NCI-H2107 treated with DMSO at 0.1 percent for 48 hours (cell line): ENCODE measurements at regions not wholly inside any gene's neighbourhood (a gene's known extent, or its start where the extent isn't known, plus 50 kb on each side); places are given as distances from the start of the nearest gene placed in this dataset.

ENCODE experiments used
- DNase-seq: peaks from one replicate; lab custom pipeline; 2025; ENCODE audit not compliant: unreplicated experiment; lab: John Stamatoyannopoulos, UW

DNA sequence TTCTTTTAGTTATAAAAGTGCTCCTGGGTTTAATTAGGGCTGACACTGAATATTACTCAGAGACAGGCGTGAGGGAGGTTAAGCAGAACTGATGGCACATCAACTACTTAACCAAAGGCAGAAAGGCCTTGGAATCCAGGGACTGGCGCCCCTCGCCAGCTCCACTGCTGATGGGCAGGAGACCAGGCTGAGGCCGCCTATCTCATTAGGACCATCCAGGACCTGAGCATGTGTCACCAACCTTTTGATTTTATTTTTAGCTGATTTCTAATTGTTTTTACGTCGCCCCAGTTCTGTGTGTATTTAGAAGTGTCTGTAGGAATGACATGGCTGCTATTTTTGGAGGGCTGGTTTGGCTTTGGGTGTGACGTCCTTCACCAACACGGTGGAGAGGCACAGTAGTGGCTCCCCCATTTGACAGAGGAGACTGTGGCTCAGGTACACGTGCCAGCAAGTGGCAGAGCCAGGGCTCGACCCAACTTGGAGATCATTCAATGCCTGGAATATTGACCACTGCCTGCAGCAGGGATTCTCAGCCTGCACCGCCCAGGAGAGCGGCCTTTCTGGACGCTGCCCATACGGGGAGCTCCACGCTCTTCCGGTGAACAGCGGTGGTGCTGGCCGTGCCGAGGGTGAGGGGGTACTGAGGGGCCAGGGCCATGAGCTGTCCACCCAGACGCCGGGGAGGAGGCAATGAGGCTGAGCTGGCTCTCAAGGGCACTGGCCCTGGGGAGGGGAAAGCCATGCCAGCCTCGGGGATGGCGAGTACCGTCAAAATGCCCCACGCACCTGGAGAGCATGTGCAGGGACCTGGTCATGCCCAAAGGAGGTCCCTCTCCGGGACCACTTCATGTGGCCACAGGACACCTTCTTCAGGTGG is 205.7 kb downstream of the ASB1 start:
- no peak for DNase-seq

DNA sequence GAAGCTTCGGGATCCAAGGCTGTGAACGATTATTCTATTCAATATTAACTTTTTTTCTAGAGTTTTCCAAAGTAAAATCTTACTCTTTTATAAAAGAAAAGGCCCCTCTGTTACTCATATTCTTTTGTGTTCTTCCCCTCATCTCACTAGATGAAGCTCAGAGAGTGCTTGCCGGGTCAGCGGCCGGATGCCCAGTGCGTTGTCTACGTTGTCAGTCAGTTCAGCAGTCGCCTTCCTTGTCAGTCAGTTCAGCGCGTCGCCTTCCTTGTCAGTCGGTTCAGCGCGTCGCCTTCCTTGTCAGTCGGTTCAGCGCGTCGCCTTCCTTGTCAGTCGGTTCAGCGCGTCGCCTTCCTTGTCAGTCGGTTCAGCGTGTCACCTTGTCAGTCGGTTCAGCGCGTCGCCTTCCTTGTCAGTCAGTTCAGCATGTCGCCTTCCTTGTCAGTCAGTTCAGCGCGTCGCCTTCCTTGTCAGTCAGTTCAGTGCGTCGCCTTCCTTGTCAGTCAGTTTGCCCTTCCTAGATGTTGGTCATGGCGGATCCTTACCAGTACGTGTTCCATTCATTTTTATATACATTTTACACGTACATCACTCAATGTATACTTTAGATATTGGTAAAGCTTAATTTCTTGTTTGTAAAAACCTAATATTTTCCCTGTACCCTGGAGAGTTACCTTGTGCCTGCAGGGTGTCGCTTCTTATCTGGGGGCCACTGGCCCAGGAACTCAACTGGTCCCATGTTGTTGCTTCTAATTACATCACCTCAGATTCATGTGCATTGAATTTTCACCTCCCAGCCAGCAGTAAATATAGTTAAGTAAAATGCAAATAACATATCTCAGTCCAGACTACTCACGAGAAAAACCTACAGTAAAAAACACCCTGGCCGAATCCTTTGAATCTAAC is 206.9 kb downstream of the ASB1 start:
- DNase-seq, result no peak

DNA sequence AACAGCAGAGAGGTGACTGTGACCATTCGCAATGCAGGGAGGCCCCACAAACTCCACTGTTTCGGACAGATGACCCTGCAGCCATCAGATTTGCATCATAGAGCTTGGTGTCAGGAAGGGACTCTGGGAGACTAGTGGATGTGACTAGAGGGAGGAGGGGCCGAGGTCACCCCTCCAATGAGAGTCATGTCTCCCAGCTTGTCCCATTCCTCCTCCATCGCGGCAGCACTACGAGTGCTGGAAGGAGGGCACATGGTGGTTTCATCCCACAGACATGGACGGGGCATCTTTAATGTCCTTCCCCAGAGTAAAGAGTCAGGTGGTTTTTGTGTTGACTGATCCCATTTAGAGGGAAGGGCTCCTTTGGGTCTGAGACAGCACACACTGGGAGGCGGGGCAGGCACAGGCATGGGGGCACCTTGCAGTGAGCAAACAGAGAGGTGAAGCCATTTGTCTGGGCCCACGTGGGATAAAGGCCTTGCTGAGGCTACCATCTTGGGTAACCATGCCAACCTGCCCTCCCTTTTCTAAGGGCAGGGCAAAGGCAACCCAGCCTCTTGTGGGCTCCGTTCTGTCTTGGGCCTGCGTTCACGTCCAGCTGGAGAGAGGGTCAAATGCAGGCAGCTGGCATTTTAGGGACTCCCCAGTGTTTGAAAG is 208.1 kb downstream of the ASB1 start:
- DNase-seq, result no peak

DNA sequence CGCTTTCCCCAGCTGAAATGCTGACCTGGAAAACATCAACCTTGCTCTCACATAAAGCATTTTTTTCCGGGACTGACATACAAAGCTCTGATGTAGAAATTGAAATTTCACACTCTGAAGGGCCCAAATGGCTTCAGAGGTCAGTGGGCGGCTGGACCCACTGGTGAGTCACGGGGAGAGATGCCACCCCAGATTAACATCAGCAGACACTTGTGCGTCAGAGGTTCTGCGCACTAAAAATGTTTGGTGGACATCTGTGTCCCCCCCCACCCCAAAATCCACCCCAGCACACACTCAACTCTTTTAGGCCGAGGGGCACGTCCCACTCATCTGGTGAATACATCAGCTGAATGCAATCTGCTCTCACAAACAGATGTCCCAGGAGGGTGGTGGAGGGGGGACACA is 208.9 kb downstream of the ASB1 start:
- no peak for DNase-seq

DNA sequence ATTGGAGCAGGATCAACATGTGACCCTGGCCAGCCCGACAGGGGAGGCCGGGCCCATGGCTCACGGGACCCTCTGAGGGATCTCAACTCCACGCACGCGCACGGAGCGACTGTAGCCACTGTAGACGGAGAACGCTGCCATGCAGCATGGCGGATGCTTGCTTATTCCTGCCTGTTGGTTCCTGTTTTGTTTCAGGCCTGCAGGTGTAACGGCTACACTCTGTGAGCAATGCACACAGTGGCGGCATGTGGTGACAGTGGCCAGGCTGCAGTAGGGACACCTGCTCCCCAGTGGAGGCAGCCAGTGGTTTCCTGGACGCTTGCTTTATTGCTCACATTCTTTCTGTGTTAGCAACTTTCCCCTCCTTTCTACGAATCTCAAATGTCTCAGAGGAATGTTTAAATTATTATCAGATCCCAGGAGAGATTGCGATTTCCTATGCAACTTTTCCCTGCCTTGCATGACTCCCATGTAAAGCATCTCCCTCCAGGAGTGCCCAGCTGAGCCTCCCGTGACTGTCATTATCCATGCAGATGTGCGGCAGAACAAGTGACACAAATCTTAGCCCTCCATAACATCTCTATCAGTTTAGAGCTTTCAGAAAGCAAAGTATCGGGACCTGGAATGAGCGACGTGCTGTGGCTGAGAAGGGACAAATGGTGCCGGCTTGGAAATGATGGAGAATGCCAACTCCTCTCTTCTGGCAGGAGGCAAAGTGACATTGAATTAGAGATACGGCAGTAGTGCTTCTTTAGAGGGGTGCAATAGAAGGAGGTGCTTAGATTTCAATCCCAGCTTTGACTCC is 209.7 kb downstream of the ASB1 start:
- no peak for DNase-seq

DNA sequence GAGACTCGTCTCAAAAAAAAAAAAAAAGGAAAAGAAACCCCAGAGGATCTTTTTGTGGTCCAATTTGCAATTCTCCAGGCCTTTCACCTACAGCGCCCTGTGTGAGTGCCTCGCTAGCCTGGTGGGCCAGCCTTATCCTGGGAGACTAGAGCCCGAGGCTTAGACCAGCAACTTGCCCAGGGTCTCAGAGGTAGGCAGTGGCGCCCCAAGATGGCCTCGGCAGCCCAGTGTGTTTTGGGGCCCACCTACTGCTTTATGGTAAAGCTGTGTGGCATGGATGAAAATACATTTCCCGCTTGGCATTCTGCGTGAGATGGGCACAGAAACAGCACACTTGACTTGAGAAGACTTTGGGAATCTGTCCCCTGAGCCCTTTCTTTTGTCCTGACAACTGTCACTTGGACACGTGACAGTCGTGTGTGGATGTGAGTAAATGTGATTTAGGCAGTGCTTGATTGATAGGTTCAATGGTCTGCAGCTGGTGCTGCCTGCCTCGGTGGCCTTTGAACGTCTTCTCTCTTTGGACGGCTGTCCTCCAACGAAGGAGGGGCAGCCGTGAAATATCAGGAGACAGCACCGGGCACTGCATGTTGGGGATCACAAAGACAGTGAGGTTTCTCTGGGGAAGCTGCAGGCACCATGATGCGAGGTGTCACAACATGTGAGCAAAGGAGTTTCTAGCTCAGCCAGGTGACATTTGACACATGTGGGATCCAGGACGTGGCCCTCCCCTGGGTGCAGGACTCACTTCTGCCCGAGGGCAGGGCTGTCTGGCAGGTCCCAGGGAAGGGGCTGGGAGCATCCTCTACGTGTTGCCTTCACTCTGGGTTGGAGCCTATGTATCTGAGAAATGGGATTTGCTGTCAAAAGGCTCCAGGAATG is 209.5 kb upstream of the TWIST2 start:
- DNase-seq, result no peak

DNA sequence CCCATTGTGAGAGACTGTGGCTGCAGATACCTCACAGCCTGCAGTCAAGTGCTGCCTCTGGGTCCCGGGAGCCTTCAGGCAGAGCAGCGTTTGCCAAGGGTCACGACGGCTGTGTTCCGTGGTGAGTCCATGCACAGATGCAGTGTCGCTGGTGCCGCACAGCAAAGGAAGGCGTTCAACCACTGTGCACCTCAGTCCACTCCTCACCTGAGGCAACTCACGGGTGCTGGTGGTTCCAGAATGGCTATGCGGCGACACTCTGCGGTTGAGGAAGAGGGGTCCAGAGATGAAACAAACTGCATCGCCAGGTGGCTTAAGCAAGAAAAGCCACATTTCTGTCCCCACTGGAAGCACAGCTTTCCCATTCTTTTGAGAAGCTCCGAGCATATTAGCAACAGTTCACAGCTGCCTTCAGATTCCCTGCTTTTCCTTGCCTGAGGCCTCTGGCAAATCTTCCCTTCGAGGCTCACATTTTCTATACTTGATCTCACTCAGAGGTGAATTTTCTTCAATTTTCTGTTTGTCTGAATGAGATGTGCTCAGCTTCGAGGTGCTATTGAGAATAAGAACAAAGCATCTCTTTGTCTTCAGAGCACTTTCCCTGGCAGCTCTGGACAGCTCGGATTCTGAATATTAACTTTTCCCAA is 208.8 kb upstream of the TWIST2 start:
- no peak for DNase-seq

DNA sequence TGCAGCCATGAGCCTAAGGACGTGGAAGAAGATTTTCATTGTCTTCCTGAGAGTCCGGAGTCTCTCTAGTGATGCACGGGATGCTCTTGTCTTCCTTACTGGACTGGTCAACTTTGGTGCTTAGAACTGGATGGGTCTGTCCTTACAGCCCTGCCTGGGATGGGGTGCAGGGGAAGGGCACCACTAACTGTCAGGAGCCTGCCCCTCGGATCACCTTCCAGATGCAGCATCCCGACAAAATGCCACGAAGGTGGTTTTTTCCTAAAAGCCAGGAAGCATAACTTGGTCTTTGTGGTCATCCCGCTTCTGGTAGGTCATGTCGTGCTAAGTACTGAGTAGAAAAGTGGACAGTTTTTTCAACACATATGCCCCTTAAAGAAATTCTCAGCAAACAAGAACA is 207.4 kb upstream of the TWIST2 start:
- no peak for DNase-seq

DNA sequence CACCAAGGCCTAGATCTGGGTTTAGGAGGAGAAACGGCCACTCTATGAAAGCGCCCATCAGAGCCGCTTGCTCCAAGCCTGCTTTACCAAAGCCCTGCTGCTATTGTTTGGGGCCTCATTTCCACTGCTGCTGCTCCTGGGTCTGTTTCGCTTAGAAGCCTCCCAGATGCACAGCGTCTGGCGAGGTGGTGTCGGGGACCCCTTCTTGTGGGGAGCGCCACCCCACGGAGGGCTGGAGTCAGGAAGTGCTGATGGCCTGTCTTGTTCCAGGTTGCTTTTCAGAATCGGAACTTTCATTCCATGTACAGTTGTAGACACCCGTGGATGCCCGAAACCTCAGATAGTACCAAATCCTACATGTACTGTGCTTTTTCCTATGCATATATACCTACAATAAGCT is 204.9 kb upstream of the TWIST2 start:
- no peak for DNase-seq

DNA sequence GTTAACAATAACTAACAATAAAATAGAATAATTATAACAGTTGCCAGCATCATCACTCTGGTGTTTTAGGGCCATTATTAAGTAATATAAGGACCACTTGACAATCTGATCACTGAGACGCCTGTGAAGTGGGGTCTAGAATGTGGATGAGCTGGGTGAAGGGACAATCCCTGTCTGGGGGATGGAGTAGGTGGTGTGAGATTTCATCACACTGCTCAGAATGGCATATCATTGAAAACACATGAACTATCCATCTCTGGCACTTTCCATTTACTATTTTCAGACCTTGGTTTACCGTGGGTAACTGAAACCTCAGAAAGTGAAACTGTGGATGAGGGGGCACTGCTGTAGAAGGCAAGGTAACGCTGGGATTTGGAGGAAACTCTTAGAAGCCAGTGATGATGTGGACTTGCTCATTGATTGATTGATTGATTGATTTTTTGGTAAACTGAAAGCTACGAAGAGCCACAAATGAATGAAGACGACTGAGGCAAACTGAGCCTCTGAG is 204.4 kb upstream of the TWIST2 start:
- DNase-seq, result no peak

DNA sequence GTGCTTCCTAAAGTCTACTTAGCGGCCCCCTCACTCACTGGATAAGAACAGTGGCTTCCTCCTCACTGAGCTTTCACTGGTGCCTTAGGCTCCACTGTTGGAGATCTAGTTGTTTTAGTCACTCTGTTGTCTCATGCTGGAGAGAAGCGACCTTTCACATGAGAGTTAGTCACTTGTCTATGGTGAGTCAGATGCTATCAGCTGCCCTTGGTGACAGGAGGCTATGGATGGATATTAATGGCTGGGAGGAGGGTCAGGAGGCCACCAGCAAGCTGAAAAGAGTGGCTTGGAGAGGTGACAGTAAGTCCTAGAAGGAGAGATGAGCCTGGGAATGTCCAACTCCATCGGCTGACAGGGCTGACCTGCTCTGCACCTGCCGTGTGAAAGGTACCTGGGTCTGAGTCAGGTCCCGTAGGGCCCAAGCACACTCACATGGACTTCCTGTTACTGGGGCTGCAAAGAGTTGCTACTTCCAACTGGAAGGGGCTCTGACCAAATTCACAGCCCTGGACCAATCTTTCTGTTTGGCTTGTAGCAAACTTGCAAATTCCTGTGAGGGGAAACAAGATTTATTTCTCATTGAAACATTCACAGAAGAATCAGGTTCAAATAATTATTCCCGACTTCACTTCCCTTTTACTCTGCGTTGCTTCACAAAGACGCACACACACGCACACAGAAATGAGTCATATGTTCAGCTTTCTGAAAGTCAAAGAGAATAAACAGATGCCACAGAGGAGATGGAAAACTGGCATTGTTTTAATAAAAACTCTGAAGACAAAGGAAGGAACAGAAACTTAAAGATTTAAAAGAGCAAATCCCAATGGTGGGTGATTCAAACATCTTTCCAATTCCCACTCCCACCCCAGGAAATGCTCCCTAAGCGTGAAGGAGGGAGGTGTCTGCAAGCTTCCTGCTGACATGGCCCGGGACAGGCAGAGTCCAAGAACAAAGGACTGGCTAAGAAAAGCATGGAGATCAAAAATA is 203.5 kb upstream of the TWIST2 start:
- DNase-seq, result no peak

DNA sequence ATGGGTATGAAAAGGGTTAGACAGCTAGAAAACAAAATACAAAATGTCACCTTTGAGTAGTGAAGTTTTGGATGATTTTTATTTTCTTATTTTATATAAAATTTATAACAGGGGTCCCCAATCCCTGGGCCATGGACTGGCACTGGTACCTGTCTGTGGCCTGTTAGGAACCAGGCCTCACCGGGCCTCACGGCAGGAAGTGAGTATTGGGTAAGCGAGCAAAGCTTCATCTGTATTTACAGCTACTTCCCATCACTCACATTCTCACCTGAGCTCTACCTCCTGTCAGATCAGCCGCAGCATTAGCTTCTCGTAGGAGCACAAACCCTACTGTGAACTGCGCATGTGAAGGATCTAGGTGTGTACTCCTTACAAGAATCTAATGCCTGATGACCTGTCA is 202.8 kb upstream of the TWIST2 start:
- DNase-seq, result no peak

DNA sequence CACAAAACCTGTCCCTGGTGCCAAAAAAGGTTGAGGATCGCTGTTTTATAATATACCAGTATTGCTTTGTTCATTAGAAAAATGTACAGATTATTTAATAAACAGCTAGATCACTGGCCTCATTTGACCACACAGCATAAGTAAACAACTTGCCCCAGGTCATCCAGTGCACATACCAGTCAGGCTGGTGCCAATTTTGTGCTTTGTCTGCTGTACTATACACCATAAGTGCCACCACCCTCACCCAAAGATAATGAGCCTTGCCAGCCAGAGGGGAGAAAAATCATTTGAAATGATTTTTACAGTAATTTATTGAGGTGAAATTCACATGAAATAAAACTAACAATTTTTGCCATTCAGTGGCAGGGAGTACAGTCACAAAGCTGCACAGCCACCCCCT is 202.2 kb upstream of the TWIST2 start:
- DNase-seq, result no peak

DNA sequence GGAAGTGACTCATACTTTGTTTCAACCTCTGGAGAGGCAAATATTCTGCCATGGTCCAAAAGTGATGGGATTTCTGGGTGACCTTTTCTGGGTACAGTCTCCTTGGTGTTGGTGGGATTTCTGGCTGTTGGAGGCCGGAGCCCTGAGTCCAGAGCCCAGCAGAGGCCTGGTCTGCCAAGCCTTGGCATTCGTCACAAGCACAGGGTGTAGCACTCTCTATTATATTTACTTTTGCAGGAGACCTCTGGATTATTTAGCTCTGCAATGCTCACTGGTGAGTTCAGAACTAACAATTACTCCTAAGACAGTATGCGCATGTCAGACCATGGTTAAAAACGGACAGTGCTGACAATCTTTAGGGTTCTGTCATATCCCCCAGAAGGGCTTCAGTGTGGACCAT is 201.6 kb upstream of the TWIST2 start:
- DNase-seq, result no peak

DNA sequence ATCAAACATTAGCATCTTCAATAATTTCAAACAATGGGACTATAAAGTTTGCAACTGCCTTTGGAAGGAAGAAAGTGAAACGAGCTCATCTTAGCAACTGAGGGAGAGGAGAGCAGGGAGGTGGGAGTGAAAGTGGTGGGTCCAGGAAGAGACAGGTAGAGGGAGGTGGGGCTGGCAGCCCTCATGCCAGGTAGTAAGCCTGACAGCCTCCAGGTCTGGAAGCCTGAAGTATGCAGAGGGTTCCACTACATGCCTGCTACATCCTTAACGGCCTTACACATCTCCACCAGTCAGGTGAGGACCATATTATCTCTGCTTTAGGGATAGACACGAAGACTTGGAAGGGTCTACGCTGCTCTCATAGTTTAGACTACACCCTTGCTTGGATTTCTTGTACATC is 201.1 kb upstream of the TWIST2 start:
- no peak for DNase-seq

DNA sequence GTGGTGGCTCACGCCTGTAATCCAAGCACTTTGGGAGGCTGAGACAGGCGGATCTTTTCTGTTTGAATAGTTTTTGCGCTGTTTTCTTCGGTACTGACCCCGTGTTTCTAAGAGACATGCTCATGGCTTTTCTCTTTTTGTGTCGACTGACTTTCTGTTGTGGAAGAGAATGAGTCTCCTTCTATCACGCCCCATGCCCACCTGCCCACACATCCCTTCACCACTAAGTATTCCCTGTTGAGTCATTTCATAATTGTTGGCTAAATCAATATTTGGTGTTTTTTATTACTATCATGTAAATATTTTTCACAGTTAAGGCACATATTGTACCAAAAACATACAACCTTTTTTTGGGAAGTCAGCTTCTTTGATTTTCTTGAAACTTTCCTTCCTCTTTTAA is 198.8 kb upstream of the TWIST2 start:
- DNase-seq, result no peak

DNA sequence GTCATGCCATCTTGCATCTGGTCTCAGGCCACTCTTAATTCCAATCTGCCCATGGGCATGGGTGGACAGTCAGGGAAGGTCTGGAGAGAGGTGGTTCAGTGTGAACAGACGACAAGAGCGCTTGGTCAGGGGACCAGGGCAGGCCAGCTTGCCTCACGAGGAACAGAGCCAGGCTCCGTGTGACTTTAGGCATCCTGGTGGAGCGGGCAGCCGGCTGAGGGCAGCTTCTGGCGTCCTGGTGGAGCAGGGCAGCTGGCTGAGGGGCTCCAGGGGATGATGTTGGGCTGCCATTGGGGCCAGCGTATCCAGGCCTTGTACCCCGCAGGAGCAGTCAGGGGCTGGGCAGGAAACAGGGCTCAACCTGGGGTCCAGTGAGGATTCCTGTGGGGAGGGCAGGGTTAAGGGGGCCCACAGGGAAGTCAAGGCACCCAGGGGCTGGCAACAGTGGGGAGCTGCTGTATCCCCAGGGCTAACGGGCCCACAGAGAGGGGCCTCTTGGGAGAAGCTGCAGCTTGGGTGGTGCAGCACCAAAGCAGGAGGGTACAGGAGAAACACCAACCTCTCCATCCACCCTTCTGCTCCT is 197.9 kb upstream of the TWIST2 start:
- DNase-seq, result no peak

DNA sequence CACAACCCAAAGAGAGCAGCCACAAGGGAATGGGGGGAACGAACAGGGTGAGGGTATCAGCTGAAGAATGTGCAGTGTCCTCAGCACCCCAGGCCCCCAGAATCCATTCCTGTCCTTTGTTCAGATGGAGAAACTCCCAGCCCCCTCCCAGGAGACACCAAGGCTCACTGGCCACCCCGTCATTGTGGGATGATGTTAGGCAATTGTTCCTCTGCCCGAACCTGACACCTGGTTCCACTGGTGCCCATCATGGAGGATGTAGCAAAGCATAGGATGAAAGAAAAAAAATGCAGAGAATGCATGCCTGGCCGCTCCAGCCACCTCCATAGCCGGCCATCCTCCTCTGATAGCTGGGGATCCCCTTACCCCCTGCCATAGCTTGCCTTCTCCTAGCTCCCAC is 197.3 kb upstream of the TWIST2 start:
- DNase-seq, result no peak
